OCI-LY7 (cell line): ENCODE measurements at regions not wholly inside any gene's neighbourhood (a gene's known extent, or its start where the extent isn't known, plus 50 kb on each side); places are given as distances from the start of the nearest gene placed in this dataset.

Experiments
- BruUV-seq: library from RNA; stranded (reverse); fragments of 400-500 nt; replicated peaks from 2 replicates; lab custom pipeline; 2021; lab: Mats Ljungman, UMichigan
- CTCF ChIA-PET: fragments of 300-600 bp; sonication (Branson Sonifier 250); formaldehyde crosslinking; loops from one replicate; lab custom pipeline; 2022; ENCODE audit warnings: antibody characterized with exemption; ENCODE audit not compliant: unreplicated experiment; lab: Charles Lee
- POLR2A ChIA-PET: fragments of 300-600 bp; sonication (Branson Sonifier 250); formaldehyde crosslinking; loops from one replicate; lab custom pipeline; 2022; ENCODE audit warnings: antibody characterized with exemption; lab: Charles Lee
- DNase-seq: peaks from one replicate; pipeline ENCODE4 v3.0.0-alpha.2; 2015; ENCODE audit warnings: low spot score
- H2AFZ ChIP-seq: fragments of 200-600 bp; sonication (generic), shearing (Covaris generic); 2 replicates; pipeline ENCODE4 v1.6.1; 2014; ENCODE audit warnings: mild to moderate bottlenecking, antibody characterized with exemption, low read length, moderate library complexity
- H3K27ac ChIP-seq: fragments of 200-600 bp; sonication (generic); 2 replicates; pipeline ENCODE4 v1.5.1; 2014; ENCODE audit warnings: mixed run types, low read depth, mild to moderate bottlenecking, moderate library complexity, low read length, inconsistent platforms; ENCODE audit not compliant: poor library complexity, severe bottlenecking
- H3K36me3 ChIP-seq: fragments of 200-600 bp; sonication (generic); 2 replicates; pipeline ENCODE4 v1.6.1; 2014; ENCODE audit warnings: mild to moderate bottlenecking, antibody characterized with exemption, low read length, moderate library complexity, mixed read lengths; ENCODE audit not compliant: insufficient read depth
- H3K4me1 ChIP-seq: fragments of 200-600 bp; sonication (generic); 2 replicates; pipeline ENCODE4 v1.5.1; 2014; ENCODE audit warnings: mild to moderate bottlenecking, low read length; ENCODE audit not compliant: insufficient read depth, poor library complexity, severe bottlenecking
- H3K4me2 ChIP-seq: fragments of 200-600 bp; sonication (generic); 2 replicates; pipeline ENCODE4 v1.6.1; 2014; ENCODE audit warnings: mild to moderate bottlenecking, low read length
- H3K4me3 ChIP-seq: fragments of 200-600 bp; sonication (generic); 2 replicates; pipeline ENCODE4 v1.5.1; 2014; ENCODE audit warnings: mild to moderate bottlenecking, low read depth, low read length; ENCODE audit not compliant: poor library complexity, severe bottlenecking
- H3K79me2 ChIP-seq: fragments of 200-600 bp; sonication (generic); 2 replicates; pipeline ENCODE4 v1.6.1; 2016; ENCODE audit warnings: low read depth, mild to moderate bottlenecking, low read length, moderate library complexity, mixed read lengths; ENCODE audit not compliant: insufficient read depth
- H3K9me2 ChIP-seq: fragments of 200-600 bp; sonication (generic); 2 replicates; pipeline ENCODE4 v1.6.1; 2016; ENCODE audit warnings: mild to moderate bottlenecking, low read length, mixed read lengths; ENCODE audit not compliant: insufficient read depth
- H3K9me3 ChIP-seq: fragments of 200-600 bp; sonication (generic); 2 replicates; pipeline ENCODE4 v1.6.1; 2014; ENCODE audit warnings: mild to moderate bottlenecking, mixed run types, low read length, mixed read lengths
- H4K20me1 ChIP-seq: fragments of 200-600 bp; sonication (generic); 2 replicates; pipeline ENCODE4 v1.6.1; 2014; ENCODE audit warnings: mild to moderate bottlenecking, antibody characterized with exemption, low read length, moderate library complexity, mixed read lengths; ENCODE audit not compliant: insufficient read depth
- CTCF ChIP-seq: fragments of 200-600 bp; sonication (generic); conservative IDR thresholded peaks from 2 replicates; pipeline ENCODE4 v1.5.1; 2014; ENCODE audit warnings: mild to moderate bottlenecking, antibody characterized with exemption, low read length, moderate library complexity, mixed read lengths
- EZH2phosphoT487 ChIP-seq: fragments of 200-600 bp; sonication (generic); IDR thresholded peaks from 2 replicates; pipeline ENCODE4 v1.6.1; 2018; ENCODE audit warnings: low read depth, borderline replicate concordance, mild to moderate bottlenecking, mixed run types, antibody characterized with exemption, low read length, moderate library complexity, mixed read lengths
- intact Hi-C: fragments of 100-400 bp; cut with micrococcal nuclease; formaldehyde crosslinking; loops from one replicate; pipeline ENCODE4 v1.10.0; 2022; ENCODE audit not compliant: unreplicated experiment

- DNase-seq = no peak
- no peaks in the 10 kb centered on the region for H3K79me2 ChIP-seq
- no peaks in the 10 kb centered on the region for H3K36me3 ChIP-seq
- no peak overlapping the region for H3K4me2 ChIP-seq
- intact Hi-C loops = no loop called here
- no peaks in the 10 kb centered on the region for H3K9me3 ChIP-seq
- no peak for TF ChIP-seq CTCF
- no peak for TF ChIP-seq EZH2phosphoT487
- no peak overlapping the region for H3K27ac ChIP-seq
- no peaks in the 10 kb centered on the region for H3K4me1 ChIP-seq
- H3K4me3 ChIP-seq = no peak overlapping the region
- H3K9me2 ChIP-seq = no peaks in the 10 kb centered on the region
- no peaks in the 10 kb centered on the region for H4K20me1 ChIP-seq
- ChIA-PET POLR2A (no interaction called here), CTCF (no interaction called here)
- BruUV-seq = no TSS peak
- H2AFZ ChIP-seq = no peak overlapping the region
Observed at GRCh38 chr16:52721331-52721730, 174.4 kb upstream of the TOX3 start.

GRCh38 chr16:52718046-52718445 lies 171.1 kb upstream of the TOX3 start:
- BruUV-seq = no TSS peak
- no peaks in the 10 kb centered on the region for H3K9me2 ChIP-seq
- H3K4me3 ChIP-seq = no peak overlapping the region
- no peaks in the 10 kb centered on the region for H3K36me3 ChIP-seq
- no peak overlapping the region for H3K27ac ChIP-seq
- POLR2A ChIA-PET = interaction anchor here (0.6 kb wide), 1 partner anchor 13 kb away, joined by 3 read pairs; no protein-coding TSS in a partner anchor
- no peak overlapping the region for H2AFZ ChIP-seq
- no peaks in the 10 kb centered on the region for H3K4me1 ChIP-seq
- H3K9me3 ChIP-seq = no peaks in the 10 kb centered on the region
- no peak overlapping the region for H3K4me2 ChIP-seq
- H4K20me1 ChIP-seq = no peaks in the 10 kb centered on the region
- H3K79me2 ChIP-seq = no peaks in the 10 kb centered on the region
- no peak for DNase-seq
- intact Hi-C loops = no loop called here
- CTCF ChIA-PET = no interaction called here
- TF ChIP-seq EZH2phosphoT487 (no peak), CTCF (no peak)

- Histone ChIP-seq H3K79me2 (no peaks in the 10 kb centered on the region), H3K9me3 (no peaks in the 10 kb centered on the region), H3K27ac (no peak overlapping the region), H3K4me1 (no peaks in the 10 kb centered on the region), H4K20me1 (no peaks in the 10 kb centered on the region), H3K4me3 (no peak overlapping the region), H3K4me2 (no peak overlapping the region), H2AFZ (no peak overlapping the region), H3K36me3 (no peaks in the 10 kb centered on the region), H3K9me2 (no peaks in the 10 kb centered on the region)
- BruUV-seq = no TSS peak
- DNase-seq = no peak
- no peak for TF ChIP-seq EZH2phosphoT487
- no peak for TF ChIP-seq CTCF
- intact Hi-C loops = no loop called here
- POLR2A ChIA-PET = no interaction called here
- CTCF ChIA-PET = no interaction called here
Observed at GRCh38 chr16:52713740-52714139, 166.8 kb upstream of the TOX3 start.
